ENCODE measurements at regions not wholly inside any gene's neighbourhood (a gene's known extent, or its start where the extent isn't known, plus 50 kb on each side); places are given as distances from the start of the nearest gene placed in this dataset.

GRCh38 chr15:29411299-29411698 lies 141.7 kb upstream of the NSMCE3 start:
- no peak overlapping the region for H3K4me2 ChIP-seq
- DNase-seq (ENCODE audit: low spot score), result no peak
- no peak overlapping the region for H2AFZ ChIP-seq
- no peaks in the 10 kb centered on the region for H3K79me2 ChIP-seq
- TF ChIP-seq CTCF (IDR thresholded peaks at IDR 0.05; ENCODE audit: poor library complexity) (no peak), EZH2phosphoT487 (IDR thresholded peaks at IDR 0.05; ENCODE audit: low read depth, severe bottlenecking, unreplicated experiment) (no peak), EZH2 (IDR thresholded peaks at IDR 0.05; ENCODE audit: borderline replicate concordance) (no peak)
- H3K4me1 ChIP-seq (ENCODE audit: insufficient read depth), result no peaks in the 10 kb centered on the region
- H3K27ac ChIP-seq, result no peak overlapping the region
- H4K20me1 ChIP-seq (ENCODE audit: insufficient read depth, poor library complexity, severe bottlenecking), result no peaks in the 10 kb centered on the region
- H3K27me3 ChIP-seq, result no peaks in the 10 kb centered on the region
- WGBS (ENCODE audit: low lambda C conversion rate, missing lambda C conversion rate), result 92% methylated on average over 3 of the region's 3 CpGs
- no peaks in the 10 kb centered on the region for H3K36me3 ChIP-seq (replicated peaks; ENCODE audit: insufficient read depth, low read depth)
- H3K9me3 ChIP-seq (ENCODE audit: low read depth), result no peaks in the 10 kb centered on the region
- no peak overlapping the region for H3K4me3 ChIP-seq
- no peaks in the 10 kb centered on the region for H3K9me2 ChIP-seq (replicated peaks; ENCODE audit: insufficient read depth)

- H3K4me2 ChIP-seq, result no peak overlapping the region
- 34% methylated on average over 9 of the region's 9 CpGs for WGBS (ENCODE audit: low lambda C conversion rate, missing lambda C conversion rate)
Observed at GRCh38 chr15:29410338-29410737, 140.7 kb upstream of the NSMCE3 start.

GRCh38 chr15:29409890-29410289 lies 140.3 kb upstream of the NSMCE3 start:
- H3K36me3 ChIP-seq (replicated peaks; ENCODE audit: insufficient read depth, low read depth), result no peaks in the 10 kb centered on the region
- no peak overlapping the region for H3K4me2 ChIP-seq
- TF ChIP-seq EZH2 (IDR thresholded peaks at IDR 0.05; ENCODE audit: borderline replicate concordance) (no peak), CTCF (IDR thresholded peaks at IDR 0.05; ENCODE audit: poor library complexity) (no peak), EZH2phosphoT487 (IDR thresholded peaks at IDR 0.05; ENCODE audit: low read depth, severe bottlenecking, unreplicated experiment) (no peak)
- no peak for DNase-seq (ENCODE audit: low spot score)
- no peaks in the 10 kb centered on the region for H3K79me2 ChIP-seq
- H4K20me1 ChIP-seq (ENCODE audit: insufficient read depth, poor library complexity, severe bottlenecking), result no peaks in the 10 kb centered on the region
- H3K9me2 ChIP-seq (replicated peaks; ENCODE audit: insufficient read depth), result no peaks in the 10 kb centered on the region
- no peak overlapping the region for H2AFZ ChIP-seq
- H3K4me1 ChIP-seq (ENCODE audit: insufficient read depth), result no peaks in the 10 kb centered on the region
- H3K4me3 ChIP-seq, result no peak overlapping the region
- no peaks in the 10 kb centered on the region for H3K9me3 ChIP-seq (ENCODE audit: low read depth)
- H3K27me3 ChIP-seq, result no peaks in the 10 kb centered on the region
- WGBS (ENCODE audit: low lambda C conversion rate, missing lambda C conversion rate), result 68% methylated on average over 8 of the region's 8 CpGs
- no peak overlapping the region for H3K27ac ChIP-seq

More at GRCh38 chr15:29410338-29410737, 140.7 kb upstream of the NSMCE3 start:
- DNase-seq (ENCODE audit: low spot score), result no peak
- no peaks in the 10 kb centered on the region for H3K36me3 ChIP-seq (replicated peaks; ENCODE audit: insufficient read depth, low read depth)
- no peak overlapping the region for H2AFZ ChIP-seq
- no peaks in the 10 kb centered on the region for H3K9me3 ChIP-seq (ENCODE audit: low read depth)
- H3K4me3 ChIP-seq, result no peak overlapping the region
- no peaks in the 10 kb centered on the region for H3K27me3 ChIP-seq
- TF ChIP-seq CTCF (IDR thresholded peaks at IDR 0.05; ENCODE audit: poor library complexity), result no peak
- TF ChIP-seq EZH2 (IDR thresholded peaks at IDR 0.05; ENCODE audit: borderline replicate concordance), result no peak
- no peak overlapping the region for H3K27ac ChIP-seq
- H3K79me2 ChIP-seq, result no peaks in the 10 kb centered on the region
- H4K20me1 ChIP-seq (ENCODE audit: insufficient read depth, poor library complexity, severe bottlenecking), result no peaks in the 10 kb centered on the region
- no peaks in the 10 kb centered on the region for H3K9me2 ChIP-seq (replicated peaks; ENCODE audit: insufficient read depth)
- H3K4me1 ChIP-seq (ENCODE audit: insufficient read depth), result no peaks in the 10 kb centered on the region

- no peak overlapping the region for H2AFZ ChIP-seq
- TF ChIP-seq CTCF (IDR thresholded peaks at IDR 0.05; ENCODE audit: poor library complexity) (no peak), EZH2phosphoT487 (IDR thresholded peaks at IDR 0.05; ENCODE audit: low read depth, severe bottlenecking, unreplicated experiment) (no peak)
- no peaks in the 10 kb centered on the region for H3K9me3 ChIP-seq (ENCODE audit: low read depth)
- 88% methylated on average over 12 of the region's 12 CpGs for WGBS (ENCODE audit: low lambda C conversion rate, missing lambda C conversion rate)
- no peaks in the 10 kb centered on the region for H3K79me2 ChIP-seq
- H3K27me3 ChIP-seq, result no peaks in the 10 kb centered on the region
- no peak overlapping the region for H3K4me2 ChIP-seq
- no peak for DNase-seq (ENCODE audit: low spot score)
- H3K4me3 ChIP-seq, result no peak overlapping the region
- H3K36me3 ChIP-seq (replicated peaks; ENCODE audit: insufficient read depth, low read depth), result no peaks in the 10 kb centered on the region
- H3K9me2 ChIP-seq (replicated peaks; ENCODE audit: insufficient read depth), result no peaks in the 10 kb centered on the region
- no peaks in the 10 kb centered on the region for H4K20me1 ChIP-seq (ENCODE audit: insufficient read depth, poor library complexity, severe bottlenecking)
- no peaks in the 10 kb centered on the region for H3K4me1 ChIP-seq (ENCODE audit: insufficient read depth)
- no peak overlapping the region for H3K27ac ChIP-seq
Observed at GRCh38 chr15:29405564-29405963, 135.9 kb upstream of the NSMCE3 start.
